Mononuclear cell (primary cell): ENCODE measurements at regions not wholly inside any gene's neighbourhood (a gene's known extent, or its start where the extent isn't known, plus 50 kb on each side); places are given as distances from the start of the nearest gene placed in this dataset.

Source experiments
- H3K27me3 ChIP-seq: 2 replicates; pipeline ENCODE4 v1.6.0; 2011; ENCODE audit warnings: low read length, control low read depth; ENCODE audit not compliant: insufficient read depth
- H3K4me1 ChIP-seq: 2 replicates; pipeline ENCODE4 v1.5.1; 2011; ENCODE audit warnings: mild to moderate bottlenecking, low read length, control low read depth; ENCODE audit not compliant: insufficient read depth
- H3K4me3 ChIP-seq: 2 replicates; pipeline ENCODE4 v1.5.1; 2011; ENCODE audit warnings: mild to moderate bottlenecking, low read length, moderate library complexity
- H3K9me3 ChIP-seq: 2 replicates; pipeline ENCODE4 v1.5.1; 2011; ENCODE audit warnings: low read depth, mild to moderate bottlenecking, control low read depth, low read length

- no peaks in the 10 kb centered on the region for H3K27me3 ChIP-seq
- no peak overlapping the region for H3K4me3 ChIP-seq
- peaks cover 84% of the 10 kb centered on the region for H3K4me1 ChIP-seq
- no peaks in the 10 kb centered on the region for H3K9me3 ChIP-seq
Measured at GRCh38 chr17:77386502-77387192, 245.9 kb downstream of the SEC14L1 start.

DNA sequence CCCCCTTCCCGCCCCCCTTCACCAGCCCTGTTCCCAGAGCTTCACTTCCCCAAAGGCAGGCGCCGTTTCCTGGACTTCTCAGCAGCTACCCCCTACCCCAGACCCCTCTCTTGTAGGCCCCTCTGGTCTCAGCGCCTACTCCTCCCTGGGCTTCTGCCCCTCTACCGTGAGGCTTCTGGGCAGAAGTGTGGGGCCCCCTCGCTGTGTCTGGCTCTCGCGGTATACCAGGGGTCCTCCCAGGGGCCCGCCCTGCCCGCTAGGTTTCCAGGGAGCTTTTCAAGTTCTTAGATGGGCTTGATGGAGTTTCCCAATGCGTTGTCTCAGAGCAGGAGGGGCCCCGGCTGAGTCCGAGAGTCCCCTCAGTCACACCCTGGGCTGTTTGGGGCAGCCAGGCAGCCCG is 247.1 kb downstream of the SEC14L1 start:
- Histone ChIP-seq H3K4me3 (no peak overlapping the region), H3K4me1 (peaks cover 84% of the 10 kb centered on the region), H3K27me3 (no peaks in the 10 kb centered on the region), H3K9me3 (no peaks in the 10 kb centered on the region)

DNA sequence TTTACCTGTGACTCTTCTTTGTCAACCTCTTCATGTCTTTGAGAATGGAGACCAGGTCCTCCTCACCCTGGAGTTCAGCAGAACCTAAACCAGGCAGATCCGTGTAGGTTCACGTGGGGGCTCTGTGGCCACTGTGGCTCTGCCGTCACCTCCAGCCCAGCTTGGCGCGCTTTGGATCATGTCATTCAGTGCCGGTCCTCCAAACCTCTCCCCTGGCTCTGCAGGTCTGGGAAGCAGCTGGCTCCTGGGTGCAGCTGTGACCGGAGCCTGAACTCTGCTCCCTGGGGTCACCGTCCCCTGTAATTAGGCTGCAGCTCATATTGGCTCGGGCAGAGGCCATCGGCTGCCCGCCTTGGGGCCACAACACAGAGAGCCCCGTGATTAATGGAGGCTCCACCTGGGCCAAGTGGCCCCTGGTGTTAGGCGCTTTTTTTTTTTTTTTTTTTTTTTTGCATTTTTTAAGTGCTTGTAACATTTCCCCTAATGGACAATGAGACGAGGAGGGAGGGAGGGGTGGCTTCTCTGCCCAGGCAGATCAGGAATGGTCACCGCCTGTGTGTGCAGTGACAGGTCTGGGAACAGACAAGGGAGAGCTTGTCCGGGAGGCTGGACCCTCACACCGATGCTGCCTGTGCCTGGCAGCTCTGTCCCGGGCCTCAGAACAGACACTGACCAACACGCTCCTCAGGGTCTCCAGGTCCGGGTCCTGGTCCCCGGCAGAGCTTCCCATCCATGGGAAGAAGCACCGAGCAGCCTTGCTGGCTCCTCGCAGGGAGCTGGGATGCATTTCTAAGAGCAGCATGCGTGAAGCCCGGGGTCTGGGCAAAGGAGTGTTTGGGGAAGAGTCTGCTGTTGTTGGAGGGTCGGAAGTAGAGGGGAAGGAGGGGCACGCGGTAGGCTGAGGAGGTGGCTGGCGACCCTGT is 247.9 kb downstream of the SEC14L1 start:
- H3K4me1 ChIP-seq = peaks cover 81% of the 10 kb centered on the region
- H3K9me3 ChIP-seq = no peaks in the 10 kb centered on the region
- H3K27me3 ChIP-seq = no peaks in the 10 kb centered on the region
- H3K4me3 ChIP-seq = no peak overlapping the region

DNA sequence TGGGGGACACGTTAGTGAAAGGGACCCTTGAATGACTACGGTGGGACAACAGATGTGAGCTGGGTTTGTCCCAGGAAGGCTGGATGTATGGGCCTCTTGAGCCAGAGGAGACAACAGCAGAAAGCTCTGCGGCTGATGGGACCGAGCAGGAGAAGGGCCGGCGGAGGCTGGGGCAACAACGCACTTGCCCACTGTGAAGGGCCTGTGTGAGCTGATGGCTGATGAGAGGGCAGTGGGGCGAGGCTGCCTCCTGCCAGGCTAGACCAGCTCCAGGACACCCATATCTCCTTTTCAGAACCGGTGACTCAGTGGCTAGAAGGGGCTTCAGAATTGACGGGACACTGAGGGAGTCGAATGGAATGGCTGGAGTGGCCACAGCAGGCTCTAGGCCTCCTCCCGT is 250.1 kb downstream of the SEC14L1 start:
- H3K9me3 ChIP-seq = no peaks in the 10 kb centered on the region
- no peaks in the 10 kb centered on the region for H3K27me3 ChIP-seq
- H3K4me3 ChIP-seq = no peak overlapping the region
- peaks cover 70% of the 10 kb centered on the region for H3K4me1 ChIP-seq

DNA sequence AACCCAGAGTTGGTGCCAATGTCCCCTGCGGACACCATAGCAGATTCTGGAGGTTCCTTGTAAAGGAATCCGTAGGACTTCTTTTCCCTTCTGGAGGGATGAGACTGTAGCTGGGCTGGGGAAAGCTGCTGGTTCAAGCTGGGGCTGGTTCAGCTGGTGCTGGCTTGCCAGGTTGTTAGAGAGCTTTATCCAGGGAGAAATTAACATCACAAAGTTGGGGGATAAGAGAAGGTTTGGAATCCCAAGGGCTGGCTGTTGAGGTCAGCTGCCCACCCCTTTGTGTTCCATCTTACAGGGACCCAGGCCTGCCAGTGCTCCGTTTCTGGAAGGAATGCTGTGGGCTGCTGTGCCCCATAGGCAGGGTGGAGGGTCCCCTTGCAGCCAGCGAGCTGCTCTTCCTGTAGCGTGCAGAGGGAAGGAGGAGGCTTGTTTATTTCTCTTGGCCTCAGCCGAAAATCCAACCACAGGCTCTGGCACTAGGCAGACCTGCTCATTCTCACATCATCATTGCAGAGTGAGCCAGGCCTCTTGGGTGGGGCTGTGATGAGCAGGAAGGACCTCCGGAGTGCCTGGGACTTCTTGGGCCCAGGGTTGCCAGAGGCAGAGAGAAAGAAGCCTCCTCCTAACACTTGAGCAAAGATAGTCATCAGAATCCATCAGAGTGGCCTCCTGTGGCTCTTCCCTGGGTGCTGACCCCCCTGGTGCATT is 251.1 kb downstream of the SEC14L1 start:
- H3K27me3 ChIP-seq = no peaks in the 10 kb centered on the region
- H3K4me1 ChIP-seq = peaks cover 65% of the 10 kb centered on the region
- H3K9me3 ChIP-seq = no peaks in the 10 kb centered on the region
- H3K4me3 ChIP-seq = no peak overlapping the region

DNA sequence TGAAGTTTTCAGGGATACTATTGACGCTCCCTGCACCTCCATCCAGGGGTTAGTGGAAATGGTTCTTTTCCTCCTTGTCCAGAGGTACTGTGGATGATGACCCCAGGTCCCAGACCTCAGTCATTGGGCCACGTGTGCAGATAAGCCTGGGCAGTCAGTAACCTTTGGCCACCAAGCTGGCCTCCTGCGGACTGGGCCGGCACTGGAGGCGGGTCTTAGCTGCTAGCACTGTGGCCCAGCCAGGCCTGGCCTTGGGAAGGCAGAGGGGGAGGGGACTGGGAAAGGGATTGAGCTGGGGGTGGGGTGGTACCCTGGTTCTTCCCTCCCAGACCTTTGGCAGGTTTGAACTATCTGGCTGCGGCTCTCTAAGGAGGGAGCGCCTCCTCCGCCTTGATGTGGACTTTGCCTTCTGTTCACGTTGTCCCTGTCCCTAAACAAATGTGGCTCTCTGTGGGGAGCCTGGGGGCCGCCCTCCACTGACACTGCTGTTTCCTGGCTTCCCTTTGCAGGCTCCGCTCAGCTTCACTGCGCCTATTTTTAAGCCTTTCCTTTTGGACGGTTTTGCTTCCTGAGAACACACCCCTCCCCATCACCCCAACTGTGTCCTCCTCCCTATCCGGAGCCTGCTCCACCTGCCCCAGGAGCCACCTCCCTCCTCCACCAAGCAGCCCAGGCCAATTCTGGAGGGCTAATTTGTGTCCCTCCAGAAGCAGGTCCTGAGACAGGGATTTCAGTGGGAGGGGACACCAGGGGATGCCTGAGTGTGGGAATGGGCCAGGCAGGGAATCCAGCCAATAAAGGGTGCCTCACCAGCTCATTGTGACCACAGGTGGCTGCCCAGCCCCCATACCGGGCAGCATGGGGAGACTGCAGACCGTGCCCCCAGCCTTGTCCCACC is 251.9 kb downstream of the SEC14L1 start:
- H3K4me3 ChIP-seq = no peak overlapping the region
- no peaks in the 10 kb centered on the region for H3K27me3 ChIP-seq
- peaks cover 57% of the 10 kb centered on the region for H3K4me1 ChIP-seq
- no peaks in the 10 kb centered on the region for H3K9me3 ChIP-seq

- Histone ChIP-seq H3K27me3 (no peaks in the 10 kb centered on the region), H3K4me1 (peaks cover 55% of the 10 kb centered on the region), H3K9me3 (no peaks in the 10 kb centered on the region), H3K4me3 (no peak overlapping the region)
Measured at GRCh38 chr17:77393274-77393600, 252.5 kb downstream of the SEC14L1 start.

- Histone ChIP-seq H3K4me3 (no peak overlapping the region), H3K4me1 (peaks cover 52% of the 10 kb centered on the region), H3K27me3 (no peaks in the 10 kb centered on the region), H3K9me3 (no peaks in the 10 kb centered on the region)
Measured at GRCh38 chr17:77393867-77394539, 253.2 kb downstream of the SEC14L1 start.

- no peak overlapping the region for H3K4me3 ChIP-seq
- H3K9me3 ChIP-seq = no peaks in the 10 kb centered on the region
- H3K27me3 ChIP-seq = no peaks in the 10 kb centered on the region
- peaks cover 52% of the 10 kb centered on the region for H3K4me1 ChIP-seq
Measured at GRCh38 chr17:77394540-77395295, 253.9 kb downstream of the SEC14L1 start.

DNA sequence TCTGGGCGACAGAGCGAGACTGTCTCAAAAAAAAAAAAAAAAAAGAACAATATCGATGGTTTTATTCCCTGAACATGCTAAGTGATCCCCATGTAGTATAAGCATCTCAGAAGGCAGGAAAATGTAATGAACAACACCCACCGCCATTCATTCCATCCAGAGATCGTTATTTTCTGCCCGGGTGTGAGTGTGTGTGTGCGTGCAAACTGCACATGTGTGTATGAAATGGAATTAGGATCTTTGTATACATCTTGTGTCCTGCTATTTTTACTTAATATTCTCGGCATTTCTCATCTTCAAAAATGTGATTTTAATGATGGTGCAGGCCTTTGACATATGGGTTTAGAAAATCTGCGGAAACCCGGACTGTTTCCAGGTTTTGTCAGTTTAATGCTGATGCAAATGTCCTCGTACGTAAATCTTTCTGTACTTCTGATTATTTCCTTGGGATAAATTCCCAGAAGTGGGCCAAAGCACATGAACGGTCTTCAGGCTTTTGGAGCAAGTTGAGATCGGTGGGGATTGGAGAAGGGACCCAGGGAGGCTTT is 254.8 kb downstream of the SEC14L1 start:
- no peaks in the 10 kb centered on the region for H3K9me3 ChIP-seq
- no peak overlapping the region for H3K4me3 ChIP-seq
- no peaks in the 10 kb centered on the region for H3K27me3 ChIP-seq
- peaks cover 52% of the 10 kb centered on the region for H3K4me1 ChIP-seq

GRCh38 chr17:77396610-77397009 is 255.8 kb downstream of the SEC14L1 start:
- no peaks in the 10 kb centered on the region for H3K9me3 ChIP-seq
- no peaks in the 10 kb centered on the region for H3K27me3 ChIP-seq
- no peak overlapping the region for H3K4me3 ChIP-seq
- peaks cover 52% of the 10 kb centered on the region for H3K4me1 ChIP-seq

DNA sequence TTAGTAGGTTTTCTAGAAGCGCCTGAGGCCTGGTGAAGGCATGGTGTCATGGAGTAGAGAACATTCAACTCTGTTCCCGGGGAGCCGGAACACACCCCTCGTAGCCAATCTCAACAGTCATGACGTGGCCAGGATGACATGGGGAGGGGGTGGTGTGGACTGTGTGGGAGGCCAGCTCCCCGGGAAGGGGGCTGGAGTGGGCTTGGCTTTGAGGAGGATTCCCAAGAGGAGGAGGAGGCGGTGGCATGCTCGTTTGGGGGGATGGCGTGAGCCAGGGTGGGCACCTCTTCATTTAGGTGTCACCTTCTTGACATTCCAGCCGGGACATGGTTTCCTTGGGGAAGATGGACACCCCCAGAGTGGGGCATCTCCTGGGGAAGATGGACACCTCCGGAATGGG is 257.5 kb downstream of the SEC14L1 start:
- peaks cover 50% of the 10 kb centered on the region for H3K4me1 ChIP-seq
- no peaks in the 10 kb centered on the region for H3K9me3 ChIP-seq
- H3K4me3 ChIP-seq = no peak overlapping the region
- no peaks in the 10 kb centered on the region for H3K27me3 ChIP-seq

GRCh38 chr17:77399319-77399957 is 258.7 kb downstream of the SEC14L1 start:
- H3K4me3 ChIP-seq = no peak overlapping the region
- H3K4me1 ChIP-seq = peaks cover 62% of the 10 kb centered on the region
- no peaks in the 10 kb centered on the region for H3K27me3 ChIP-seq
- H3K9me3 ChIP-seq = no peaks in the 10 kb centered on the region
